GM21515 (cell line): ENCODE measurements at regions not wholly inside any gene's neighbourhood (a gene's known extent, or its start where the extent isn't known, plus 50 kb on each side); places are given as distances from the start of the nearest gene placed in this dataset.
"Not testable (repeated sequence)": the region's sequence is repeated elsewhere in the genome, so short reads cannot be mapped to it uniquely, and the experiment has no call there.

Source experiments
- ATAC-seq: cut with Tn5 transposase; IDR thresholded peaks from one replicate; pipeline ENCODE4 v1.9.1; 2021; ENCODE audit not compliant: unreplicated experiment

DNA sequence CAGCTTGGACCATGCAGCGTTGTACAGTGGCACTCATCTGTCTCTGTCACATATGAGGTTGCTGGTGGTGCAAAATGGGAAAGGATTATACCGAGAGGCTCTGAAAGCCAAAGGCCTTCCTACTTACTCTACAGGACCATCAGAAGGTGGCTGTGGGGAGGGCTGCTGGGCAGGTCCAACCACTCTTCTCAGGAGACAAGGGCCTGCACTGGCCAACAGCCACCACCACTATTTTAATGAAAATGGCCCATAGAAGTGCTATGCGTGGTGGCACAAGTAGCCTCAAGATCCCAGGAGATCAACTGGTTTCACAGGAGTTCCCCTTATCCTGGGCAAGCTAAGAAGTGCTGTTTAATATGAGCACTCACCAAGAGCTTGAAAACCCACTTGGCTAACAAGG is 52.3 kb downstream of the MRPL57 start:
- no peak for ATAC-seq

DNA sequence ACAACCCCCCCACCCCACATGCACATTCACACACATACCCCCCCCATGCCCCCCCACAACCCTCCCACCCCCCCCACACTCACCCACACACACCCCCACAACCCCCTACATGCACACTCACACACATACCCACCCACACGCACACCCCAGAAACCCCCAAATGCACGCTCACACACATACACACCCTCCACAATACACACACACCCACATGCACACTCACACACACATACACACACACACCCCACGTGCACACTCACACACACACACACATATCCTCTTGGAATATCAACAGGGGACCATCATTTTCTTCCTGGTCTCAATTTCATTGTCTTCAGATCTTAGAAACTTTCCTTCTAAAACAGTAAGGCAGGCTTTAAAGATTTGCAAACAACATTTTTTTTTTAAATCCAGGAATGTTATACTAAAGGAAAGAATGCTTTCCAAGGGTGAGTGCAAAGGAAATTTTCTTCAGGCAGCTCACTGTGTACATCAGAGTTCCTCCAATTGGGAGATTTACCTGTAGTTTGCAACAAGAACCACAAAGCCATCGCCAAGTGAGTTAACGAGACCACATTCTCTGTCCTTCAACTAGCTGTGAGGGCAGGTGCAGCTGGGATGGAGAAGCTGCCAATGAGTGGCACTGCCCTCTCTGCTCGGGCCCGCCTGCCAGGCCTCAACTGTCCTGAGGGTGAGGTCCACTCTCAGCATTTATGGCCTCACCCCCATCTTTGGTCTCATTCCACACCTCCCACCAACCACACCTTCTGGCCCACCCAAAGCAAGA is 53.0 kb downstream of the MRPL57 start:
- no peak for ATAC-seq

DNA sequence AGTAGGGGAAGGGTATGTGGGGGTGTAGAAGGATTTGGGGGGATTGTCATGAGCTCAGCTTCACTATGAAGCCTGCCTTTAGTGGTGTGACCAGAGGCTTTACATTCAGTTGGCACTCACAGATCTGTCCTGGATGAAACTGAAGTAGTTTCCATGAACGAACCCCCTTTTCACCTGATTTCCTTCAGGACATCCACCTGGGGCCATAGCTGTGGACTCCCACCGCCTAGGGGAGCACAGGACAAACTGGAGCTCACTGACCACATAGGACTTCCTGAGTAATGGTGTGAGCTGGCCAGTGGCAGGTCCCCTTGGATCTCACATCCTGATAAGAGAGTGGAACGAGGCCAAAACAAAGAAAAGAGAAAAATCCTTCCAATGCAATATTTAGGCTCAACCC is 54.1 kb downstream of the MRPL57 start:
- ATAC-seq, result no peak

DNA sequence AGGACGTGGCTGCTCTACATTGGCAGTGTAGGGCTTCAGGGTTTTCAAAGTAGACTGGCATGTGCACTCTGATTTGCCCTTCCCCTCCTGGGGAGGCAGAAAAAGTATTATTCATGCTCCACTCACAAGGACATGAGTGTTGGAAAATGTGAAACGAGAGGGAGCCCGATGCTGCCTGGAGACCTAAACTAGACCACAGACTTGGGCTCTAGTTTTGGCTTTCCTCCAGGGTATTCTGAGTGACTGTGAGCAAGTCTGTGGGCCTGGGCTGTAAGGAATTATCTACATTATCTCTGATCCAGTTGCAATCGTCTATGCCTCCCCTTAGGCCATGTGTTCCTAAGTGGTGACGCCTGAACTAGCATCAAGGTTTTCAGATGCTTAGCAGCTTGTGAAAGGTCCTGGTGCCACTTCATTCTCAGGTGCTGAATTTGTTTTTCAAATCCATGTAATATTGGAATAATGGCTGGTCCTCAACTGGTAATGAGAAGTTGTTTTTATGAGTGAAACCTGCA is 55.0 kb downstream of the MRPL57 start:
- ATAC-seq, result no peak

- no peak for ATAC-seq
Measured at GRCh38 chr13:21232196-21232595, 55.7 kb downstream of the MRPL57 start.

DNA sequence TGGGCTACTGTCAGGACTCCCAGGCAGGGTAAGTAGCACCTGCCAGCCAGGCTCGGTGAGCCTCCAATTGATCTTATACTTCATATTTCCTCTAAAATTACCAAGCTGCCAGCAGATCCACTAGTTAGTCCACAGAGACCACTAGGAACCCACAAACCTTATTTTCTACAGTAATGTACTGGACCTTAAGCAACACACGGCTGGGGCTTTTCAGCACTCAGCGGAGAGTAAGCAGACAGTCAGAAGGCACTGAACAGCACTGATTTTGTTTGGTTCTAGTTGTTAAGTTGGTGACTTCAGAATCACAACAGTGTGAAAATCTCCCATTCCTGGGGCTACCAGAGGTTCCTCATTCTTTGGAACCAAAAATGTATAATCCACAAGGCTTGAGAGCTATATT is 56.1 kb downstream of the MRPL57 start:
- no peak for ATAC-seq

GRCh38 chr13:21233086-21233485 is 56.6 kb downstream of the MRPL57 start:
- ATAC-seq, result no peak

GRCh38 chr13:21234526-21234925 is 58.1 kb downstream of the MRPL57 start:
- no peak for ATAC-seq

- no peak for ATAC-seq
Measured at GRCh38 chr13:21235174-21235573, 58.7 kb downstream of the MRPL57 start.

DNA sequence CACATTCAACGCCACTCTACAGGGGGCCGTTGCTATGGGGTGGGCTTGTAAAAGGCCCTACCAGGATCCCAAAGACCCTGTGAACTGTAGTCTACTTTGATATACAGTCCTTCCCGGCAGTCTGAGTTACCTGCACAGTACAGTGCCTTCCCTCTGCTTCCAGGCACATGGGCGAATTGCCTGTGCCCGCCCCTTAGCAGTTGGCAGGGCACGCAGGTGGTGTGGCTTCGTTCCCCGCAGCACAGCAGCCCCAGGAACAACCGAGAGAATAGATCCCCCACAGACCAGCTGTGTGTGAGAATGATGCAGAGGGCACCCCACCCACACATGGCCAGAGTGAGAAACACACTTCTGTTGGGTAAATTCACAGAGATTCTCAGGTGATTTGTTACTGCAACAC is 60.6 kb downstream of the MRPL57 start:
- ATAC-seq, result no peak

DNA sequence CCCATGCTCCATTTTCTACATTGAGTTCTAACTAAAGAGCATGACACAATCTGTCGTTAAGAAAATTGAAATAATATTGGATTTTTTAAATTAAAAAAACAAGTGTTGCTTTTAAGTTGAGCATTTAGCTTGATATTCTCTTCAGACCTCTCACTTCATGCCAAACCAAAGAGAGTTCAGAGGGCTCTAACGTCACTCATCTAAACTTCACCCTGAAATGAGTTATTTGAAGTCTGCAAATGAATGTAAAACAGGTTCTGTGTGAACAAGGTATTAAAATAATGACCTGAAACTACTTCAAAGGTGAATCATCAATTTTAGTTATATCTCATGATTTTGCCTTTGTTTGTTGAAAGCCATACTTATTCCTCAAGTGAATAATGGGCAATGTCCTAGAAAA is 61.8 kb downstream of the MRPL57 start:
- ATAC-seq, result no peak

DNA sequence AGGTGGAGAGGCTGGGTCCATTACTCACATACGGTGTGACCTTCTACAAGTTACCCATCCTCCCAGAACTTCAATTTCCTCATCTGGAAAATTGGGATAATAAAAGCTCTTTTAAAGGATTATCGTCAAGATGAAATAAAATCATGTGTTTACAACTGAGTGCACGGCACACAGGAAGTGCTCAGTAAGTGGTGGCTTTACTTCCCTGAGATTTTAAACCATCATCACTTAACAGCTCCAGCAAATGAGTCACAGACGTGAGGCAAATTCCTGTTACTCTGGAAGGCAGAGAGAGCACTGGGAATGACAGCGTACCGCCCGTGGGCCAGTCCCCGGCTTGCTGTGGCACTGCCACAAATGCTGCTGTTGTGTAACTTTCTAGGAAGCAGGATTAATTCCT is 64.1 kb downstream of the MRPL57 start:
- no peak for ATAC-seq

GRCh38 chr13:21242236-21242635 is 65.8 kb downstream of the MRPL57 start:
- no peak for ATAC-seq

- no peak for ATAC-seq
Measured at GRCh38 chr13:21243045-21243897, 66.8 kb downstream of the MRPL57 start.

- ATAC-seq, result not testable (repeated sequence)
Measured at GRCh38 chr13:21243898-21244184, 67.4 kb downstream of the MRPL57 start.

- no peak for ATAC-seq
Measured at GRCh38 chr13:21246761-21247452, 70.4 kb downstream of the MRPL57 start.

- ATAC-seq, result no peak
Measured at GRCh38 chr13:21256351-21256761, 79.9 kb downstream of the MRPL57 start.

DNA sequence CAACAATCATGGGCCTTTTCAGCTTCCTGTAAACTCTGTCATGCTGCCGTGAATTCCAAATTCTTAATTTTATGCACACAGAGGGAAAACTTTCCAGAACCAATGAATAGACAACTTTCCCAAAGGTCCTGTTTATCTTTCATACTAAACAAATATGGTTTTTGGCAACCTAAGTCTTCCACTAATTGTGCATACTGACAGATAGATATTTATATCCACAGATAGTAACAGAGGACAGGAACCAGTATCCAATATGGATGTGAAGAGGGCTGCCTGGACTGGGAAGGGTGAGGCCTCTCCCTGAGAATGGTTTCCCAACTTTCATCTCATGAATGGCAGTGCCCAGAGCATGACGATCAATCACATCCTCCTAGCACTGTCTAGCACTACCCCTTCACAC is 80.4 kb downstream of the MRPL57 start:
- no peak for ATAC-seq

- no peak for ATAC-seq
Measured at GRCh38 chr13:21259571-21260455, 83.4 kb downstream of the MRPL57 start.

DNA sequence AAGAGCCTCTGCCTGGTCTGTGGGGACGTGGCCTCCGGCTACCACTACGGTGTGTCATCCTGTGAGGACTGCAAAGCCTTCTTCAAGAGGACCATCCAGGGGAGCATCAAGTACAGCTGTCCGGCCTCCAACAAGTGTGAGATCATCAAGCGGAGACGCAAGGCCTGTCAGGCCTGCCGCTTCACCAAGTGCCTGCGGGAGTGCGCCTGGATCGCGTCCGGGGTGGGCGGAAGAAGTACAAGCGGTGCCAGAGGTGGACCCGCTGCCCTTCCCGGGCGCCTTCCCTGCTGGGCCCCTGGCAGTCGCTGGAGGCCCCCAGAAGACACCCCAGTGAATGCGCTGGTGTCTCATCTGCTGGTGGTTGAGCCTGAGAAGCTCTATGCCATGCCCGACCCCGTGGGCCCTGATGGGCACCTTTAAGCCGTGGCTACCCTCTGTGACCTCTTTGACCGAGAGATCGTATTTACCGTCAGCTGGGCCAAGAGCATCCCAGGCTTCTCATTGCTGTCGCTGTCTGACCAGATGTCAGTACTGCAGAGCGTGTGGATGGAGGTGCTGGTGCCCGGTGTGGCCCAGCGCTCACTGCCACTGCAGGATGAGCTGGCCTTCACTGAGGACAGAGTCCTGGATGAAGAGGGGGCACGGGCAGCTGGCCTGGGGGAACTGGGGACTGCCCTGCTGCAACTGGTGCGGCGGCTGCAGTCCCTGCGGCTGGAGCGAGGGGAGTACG is 84.3 kb downstream of the MRPL57 start:
- ATAC-seq, result not testable (repeated sequence)
